ENCODE measurements at regions not wholly inside any gene's neighbourhood (a gene's known extent, or its start where the extent isn't known, plus 50 kb on each side); places are given as distances from the start of the nearest gene placed in this dataset.

DNA sequence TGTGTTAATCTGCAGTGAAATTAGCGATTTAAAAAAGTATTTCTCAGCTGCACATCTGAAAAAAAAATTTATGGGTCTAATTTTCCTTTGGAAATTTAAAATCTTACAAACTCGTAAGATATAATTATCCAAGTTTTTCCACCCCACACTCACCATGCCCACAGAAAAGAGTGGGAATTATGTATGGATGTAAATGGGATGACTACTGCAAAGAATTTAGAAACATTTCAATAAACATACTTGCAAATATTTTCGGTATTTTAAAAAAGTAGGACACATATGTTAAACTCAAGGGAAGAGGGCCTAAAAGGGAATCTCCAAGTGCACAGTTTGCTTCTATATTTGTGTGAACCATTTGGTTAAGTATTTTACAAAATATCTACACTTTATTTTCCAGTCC, 1039.9 kb upstream of the POU3F3 start:
- DNase-seq = no peak

DNA sequence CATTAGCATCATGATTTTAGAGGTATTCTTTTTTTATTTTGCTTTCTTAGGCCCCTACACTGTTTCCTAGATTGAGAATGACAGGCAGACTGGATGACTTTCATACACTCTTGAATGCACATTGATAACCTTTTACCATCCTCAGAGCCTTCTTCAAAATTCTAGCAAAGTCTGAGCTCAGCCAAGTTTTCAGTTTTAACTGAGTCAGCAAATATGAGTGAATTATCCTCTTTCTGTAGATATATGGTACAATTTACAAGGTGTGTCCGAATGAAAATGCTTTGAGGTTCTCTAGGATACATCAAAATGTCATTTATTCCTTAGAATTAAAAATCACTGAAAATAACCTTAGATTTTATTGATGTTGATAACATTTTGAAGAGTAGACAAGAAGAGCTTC, 1038.2 kb upstream of the POU3F3 start:
- DNase-seq = no peak

- DNase-seq = no peak
These were observed 1036.2 kb upstream of the POU3F3 start for GRCh38 chr2:103817746-103818145.

DNA sequence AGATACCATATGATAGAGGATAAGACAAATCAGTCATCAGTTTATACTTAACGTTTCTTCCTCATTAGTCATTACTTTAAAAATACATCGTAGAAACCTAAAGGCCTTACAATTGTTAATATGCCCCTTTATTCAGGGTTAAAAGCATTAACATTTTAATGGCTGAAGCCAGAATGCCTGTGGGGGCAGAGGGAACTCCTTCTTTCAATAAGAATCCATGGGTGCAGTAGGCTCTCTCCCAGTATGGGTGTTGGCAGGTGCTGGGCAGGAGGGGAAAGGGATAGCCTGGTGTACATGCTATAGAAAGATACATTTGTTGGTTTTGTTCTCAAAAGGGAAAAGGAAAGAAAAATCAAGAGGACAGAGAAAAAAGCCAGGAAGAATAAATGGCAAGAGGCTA, 1035.7 kb upstream of the POU3F3 start:
- no peak for DNase-seq

- DNase-seq = no peak
These were observed 1034.3 kb upstream of the POU3F3 start for GRCh38 chr2:103819599-103819998.

- no peak for DNase-seq
These were observed 1030.1 kb upstream of the POU3F3 start for GRCh38 chr2:103823847-103824246.

- DNase-seq = no peak
These were observed 1006.6 kb upstream of the POU3F3 start for GRCh38 chr2:103847276-103847675.

DNA sequence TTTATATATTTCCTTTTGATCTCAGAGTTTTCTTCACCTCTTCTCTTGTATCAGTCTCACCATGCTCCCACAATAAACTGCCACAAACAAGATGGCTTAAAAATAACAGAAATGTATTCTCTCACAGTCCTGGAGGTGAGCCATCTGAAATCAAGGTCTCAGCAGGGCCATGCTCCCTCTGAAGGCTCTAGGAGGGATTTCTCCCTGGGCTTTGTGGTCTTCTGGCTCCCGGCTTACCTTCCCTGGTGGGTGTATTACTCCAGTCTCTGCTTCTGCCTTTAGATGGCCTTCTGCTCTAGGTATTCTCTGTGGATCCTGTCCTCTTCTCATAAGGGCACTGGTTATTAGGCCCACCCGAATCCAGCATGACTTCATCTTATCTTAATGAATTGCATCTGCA, 994.7 kb upstream of the POU3F3 start:
- DNase-seq = no peak

- DNase-seq = no peak
These were observed 993.9 kb upstream of the POU3F3 start for GRCh38 chr2:103860016-103860415.

- DNase-seq = no peak
These were observed 985.5 kb upstream of the POU3F3 start for GRCh38 chr2:103868396-103868795.

DNA sequence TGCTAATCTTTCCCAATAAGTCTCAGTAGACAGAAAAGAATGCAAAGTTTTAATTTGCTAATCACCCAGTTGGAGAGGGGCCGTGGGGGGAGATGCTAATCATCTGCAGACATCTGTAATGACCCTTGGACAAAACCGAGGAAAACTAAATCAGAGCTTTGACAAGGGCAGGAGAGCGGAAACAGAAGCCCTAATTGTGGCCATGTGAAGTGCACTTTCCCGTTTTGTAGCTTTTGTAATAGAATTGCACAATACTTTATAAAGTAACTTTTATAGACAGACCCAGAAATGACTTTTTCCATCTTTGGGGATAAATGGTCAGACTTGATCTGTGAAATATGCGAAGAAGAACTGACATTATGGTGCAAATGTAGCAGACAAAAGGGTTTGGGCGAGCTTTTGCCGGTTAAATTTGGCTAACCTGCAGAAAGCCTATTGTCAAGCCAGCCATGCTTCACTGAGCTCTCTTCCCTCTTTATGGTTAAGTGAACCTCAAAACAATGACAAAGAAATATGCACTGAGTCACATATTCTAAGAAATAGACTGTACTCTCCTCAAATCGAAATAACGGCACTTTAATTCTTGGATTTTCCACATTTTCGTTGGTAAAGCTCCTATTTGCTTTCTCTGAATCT, 980.1 kb upstream of the POU3F3 start:
- DNase-seq = no peak

- no peak for DNase-seq
These were observed 978.8 kb upstream of the POU3F3 start for GRCh38 chr2:103875131-103875530.

DNA sequence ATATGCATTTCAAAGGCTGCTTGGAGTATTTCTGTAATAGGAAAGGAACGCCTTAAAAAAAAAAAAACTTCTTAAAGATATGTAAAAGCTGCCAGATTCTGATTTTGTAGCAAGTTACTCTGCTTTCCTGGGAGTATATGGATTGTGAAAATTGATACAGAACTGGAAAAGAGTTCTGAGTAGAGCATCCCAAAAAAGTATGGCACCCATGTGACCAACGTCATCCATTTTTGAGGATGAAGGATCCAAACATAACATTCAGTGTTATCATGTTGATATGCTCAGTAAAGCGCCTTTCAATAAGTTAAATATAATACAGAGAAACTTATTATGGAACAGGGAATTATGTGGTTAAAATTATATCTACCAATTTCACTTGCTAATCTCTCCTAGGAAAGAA, 978.4 kb upstream of the POU3F3 start:
- no peak for DNase-seq

DNA sequence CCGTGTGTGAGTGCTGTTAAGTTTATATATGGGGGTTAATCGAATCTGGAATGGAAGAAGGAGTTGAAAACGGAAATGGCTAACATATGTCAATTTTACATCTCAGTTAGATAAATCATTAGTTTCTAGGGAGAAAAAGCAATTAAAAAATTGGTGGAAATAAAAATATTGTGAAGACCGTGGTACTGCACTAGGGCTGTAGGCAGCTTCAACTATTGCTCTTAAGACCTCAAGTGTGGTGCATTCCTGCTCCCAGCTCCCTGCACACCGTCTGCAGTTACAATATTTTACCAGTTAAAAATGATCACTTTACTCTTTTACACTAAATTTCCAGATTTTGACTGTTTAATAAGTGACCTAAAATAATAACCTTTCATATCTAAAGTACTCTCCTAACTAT, 977.3 kb upstream of the POU3F3 start:
- DNase-seq = no peak

DNA sequence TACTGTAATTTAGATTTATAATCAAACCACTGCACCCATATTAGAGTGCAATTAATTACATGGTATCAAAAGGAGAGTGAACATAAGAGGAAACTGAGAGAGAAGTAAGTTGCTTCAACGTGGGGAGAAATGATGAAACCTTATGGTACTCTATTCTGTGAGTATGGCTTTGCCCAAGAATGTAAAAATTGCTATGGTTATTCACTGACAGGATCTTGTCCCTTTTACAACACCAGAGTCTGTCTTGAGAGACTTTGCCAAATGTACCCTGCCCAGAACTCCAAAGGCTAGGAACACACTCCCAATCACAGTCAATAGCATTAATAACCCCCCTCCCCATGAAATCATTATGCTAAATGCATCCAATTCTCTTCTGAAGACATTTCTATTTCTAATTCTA, 974.8 kb upstream of the POU3F3 start:
- no peak for DNase-seq

DNA sequence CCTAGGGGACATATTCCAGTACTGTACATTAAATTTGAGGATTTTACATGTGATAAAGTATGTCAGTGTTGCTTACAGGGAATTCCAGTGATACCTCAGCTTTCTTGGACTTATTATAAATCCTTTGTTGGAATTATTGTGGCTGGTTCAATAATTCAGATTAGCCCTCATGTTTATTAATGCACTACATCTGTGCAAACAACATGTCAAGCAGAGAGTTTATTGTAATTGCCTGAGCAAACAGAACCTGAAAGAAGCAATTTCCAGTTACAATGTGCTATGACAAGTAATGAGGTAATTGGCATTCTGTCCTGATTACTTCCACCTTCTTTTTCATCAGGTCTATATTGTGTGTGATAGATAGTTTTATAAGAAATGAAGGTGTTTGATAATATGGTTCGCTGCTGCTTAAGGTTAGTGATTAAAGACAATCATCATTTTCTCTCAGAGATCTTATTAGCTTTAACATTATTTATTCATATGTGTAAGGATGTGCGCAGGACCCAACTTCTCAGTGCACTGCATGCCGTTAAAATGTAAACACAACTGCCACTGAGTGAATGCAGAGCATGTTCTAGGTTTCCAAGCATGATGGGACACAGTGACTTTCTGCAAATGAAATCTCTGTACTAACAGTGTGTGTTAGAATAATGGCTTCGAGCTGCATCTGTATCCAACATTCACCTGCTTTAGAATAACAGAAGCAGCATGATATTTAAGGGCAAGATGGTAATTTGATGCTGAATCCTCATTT, 973.7 kb upstream of the POU3F3 start:
- DNase-seq = no peak

GRCh38 chr2:103887625-103888024, 966.3 kb upstream of the POU3F3 start:
- DNase-seq = no peak

DNA sequence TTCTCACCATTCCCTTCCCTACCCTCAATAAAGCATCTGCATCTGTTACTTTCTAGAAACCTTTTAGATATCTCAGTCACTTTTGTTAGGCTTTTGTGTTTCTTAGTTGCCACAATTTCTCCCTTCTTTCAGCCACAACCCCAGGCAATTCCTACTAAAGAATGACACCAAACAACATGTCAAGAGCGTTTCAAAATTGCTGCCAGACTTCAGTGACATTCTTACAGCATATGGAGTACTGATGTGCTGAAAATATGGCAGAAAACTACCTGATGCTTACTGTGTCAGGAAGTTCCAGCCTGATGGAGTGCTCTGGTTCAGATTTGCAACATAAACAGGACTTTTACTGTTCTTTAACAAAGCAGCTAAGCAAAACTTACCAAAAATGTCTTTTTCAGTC, 957.7 kb upstream of the POU3F3 start:
- DNase-seq = no peak

- DNase-seq = no peak
These were observed 955.4 kb upstream of the POU3F3 start for GRCh38 chr2:103898561-103898960.

- no peak for DNase-seq
These were observed 951.6 kb upstream of the POU3F3 start for GRCh38 chr2:103902347-103902746.

DNA sequence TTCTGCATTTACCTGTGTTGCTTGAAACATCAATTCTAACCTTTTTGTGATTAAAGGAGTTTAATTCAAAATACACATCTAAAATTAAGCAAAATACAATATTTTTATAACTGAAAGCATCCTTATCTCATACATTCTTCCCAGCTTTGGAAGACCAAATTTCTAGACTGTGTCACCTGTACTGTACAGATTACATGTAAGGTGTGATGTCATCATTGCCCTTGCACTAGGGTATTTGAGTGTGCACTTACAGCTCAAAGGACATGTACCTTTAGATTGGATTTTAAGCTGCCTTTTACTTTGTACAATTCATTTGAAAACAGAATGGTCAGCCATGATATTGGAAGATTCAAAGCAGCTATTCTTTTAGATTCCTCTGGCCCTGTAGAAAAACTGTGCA, 932.8 kb upstream of the POU3F3 start:
- no peak for DNase-seq

DNA sequence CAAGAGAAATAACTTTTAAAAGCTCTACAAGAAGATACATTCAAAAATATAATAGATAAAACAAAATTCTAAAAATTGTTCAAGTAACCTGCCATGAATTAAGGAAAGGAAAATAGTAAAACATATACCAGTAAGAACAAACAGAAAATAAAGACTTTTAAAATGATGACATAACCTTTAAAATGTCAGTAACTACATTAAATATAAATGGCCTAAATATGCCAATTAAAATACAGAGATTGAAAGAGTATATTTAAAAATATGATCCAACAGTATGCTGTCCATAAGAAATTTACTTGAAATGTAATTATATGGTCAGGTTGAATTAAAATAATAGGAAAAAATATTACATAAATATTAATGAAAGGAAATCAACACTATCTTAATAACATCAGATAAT, 911.7 kb upstream of the POU3F3 start:
- no peak for DNase-seq

DNA sequence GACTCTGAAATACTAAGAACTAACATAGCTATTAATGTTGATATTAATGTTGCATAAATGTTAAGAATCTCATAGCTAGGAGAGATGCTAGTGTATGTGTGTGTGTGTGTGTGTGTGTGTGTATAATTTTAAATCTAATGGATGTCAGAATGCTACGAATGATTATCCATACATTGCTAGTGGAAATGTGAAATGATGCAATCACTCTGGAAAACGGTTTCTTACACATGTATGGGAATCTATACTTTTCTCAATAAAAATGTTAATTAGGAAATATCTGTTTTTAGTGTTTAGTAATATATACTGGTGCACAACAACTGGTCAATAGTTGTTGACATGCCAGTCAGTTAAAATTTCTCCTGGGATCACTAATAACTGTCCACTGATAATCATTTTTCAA, 908.8 kb upstream of the POU3F3 start:
- DNase-seq = no peak

GRCh38 chr2:103959174-103960128, 894.5 kb upstream of the POU3F3 start:
- DNase-seq = peak; percentile 62

Data from hematopoietic multipotent progenitor cell treated with erythropoietin and hydrocortisone succinate and interleukin-3 and kit ligand, for 4 days (in vitro differentiated cells).